ENCODE measurements at regions not wholly inside any gene's neighbourhood (a gene's known extent, or its start where the extent isn't known, plus 50 kb on each side); places are given as distances from the start of the nearest gene placed in this dataset.

DNA sequence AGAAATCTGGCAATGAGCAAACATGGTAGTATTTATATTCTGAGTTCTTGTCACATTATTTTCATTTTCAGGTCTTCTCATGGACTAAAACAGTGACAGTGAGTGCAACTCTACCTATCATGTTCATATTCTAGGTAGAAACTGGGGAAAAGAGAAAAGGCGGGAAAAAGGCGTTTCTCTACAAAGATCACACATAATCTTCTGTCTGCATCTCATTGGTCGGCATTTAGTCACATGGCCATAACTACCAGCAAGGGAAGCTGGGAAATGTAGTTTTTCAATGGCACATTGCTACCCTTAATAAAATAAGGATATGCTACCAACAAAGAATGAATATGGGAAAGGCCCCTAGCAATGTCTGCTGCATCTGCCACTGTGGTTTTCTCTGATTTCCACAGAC is 57.6 kb upstream of the B3GAT1 start:
- Histone ChIP-seq H3K27me3 (ENCODE audit: low read depth) (peaks cover 93% of the 10 kb centered on the region), H3K9me3 (replicated peaks) (no peaks in the 10 kb centered on the region), H3K4me1 (no peaks in the 10 kb centered on the region), H3K4me3 (no peak overlapping the region), H3K27ac (replicated peaks) (no peak overlapping the region), H3K36me3 (no peaks in the 10 kb centered on the region)
- TF ChIP-seq, protein P1, sequence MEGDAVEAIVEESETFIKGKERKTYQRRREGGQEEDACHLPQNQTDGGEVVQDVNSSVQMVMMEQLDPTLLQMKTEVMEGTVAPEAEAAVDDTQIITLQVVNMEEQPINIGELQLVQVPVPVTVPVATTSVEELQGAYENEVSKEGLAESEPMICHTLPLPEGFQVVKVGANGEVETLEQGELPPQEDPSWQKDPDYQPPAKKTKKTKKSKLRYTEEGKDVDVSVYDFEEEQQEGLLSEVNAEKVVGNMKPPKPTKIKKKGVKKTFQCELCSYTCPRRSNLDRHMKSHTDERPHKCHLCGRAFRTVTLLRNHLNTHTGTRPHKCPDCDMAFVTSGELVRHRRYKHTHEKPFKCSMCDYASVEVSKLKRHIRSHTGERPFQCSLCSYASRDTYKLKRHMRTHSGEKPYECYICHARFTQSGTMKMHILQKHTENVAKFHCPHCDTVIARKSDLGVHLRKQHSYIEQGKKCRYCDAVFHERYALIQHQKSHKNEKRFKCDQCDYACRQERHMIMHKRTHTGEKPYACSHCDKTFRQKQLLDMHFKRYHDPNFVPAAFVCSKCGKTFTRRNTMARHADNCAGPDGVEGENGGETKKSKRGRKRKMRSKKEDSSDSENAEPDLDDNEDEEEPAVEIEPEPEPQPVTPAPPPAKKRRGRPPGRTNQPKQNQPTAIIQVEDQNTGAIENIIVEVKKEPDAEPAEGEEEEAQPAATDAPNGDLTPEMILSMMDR (IDR thresholded peaks at IDR 0.05; ENCODE audit: borderline replicate concordance), result no peak
- intact Hi-C loops (cut with micrococcal nuclease), result no loop called here
- DNase-seq, result no peak

DNA sequence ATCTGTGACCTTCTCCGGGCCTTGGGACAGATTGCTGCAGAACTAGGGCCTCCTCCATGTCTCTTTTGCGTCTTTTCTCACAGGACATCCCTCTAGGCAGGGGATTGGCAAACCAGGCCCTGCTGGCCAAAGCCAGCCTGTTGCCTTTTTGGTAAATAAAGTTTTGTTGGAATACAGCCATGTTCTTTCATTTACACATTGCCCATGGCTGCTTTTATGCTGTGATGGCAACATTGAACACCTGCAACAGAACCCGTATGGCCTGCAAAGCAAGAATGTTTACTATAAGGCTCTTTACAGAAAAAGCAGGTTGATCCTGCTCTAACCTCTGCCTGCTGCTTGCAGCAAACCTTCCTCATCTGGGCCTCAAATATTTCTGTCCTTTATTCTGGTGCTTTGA is 56.8 kb upstream of the B3GAT1 start:
- Histone ChIP-seq H3K4me3 (no peak overlapping the region), H3K27ac (replicated peaks) (no peak overlapping the region), H3K9me3 (replicated peaks) (no peaks in the 10 kb centered on the region), H3K4me1 (no peaks in the 10 kb centered on the region), H3K36me3 (no peaks in the 10 kb centered on the region), H3K27me3 (ENCODE audit: low read depth) (peaks cover 93% of the 10 kb centered on the region)
- no peak for DNase-seq
- TF ChIP-seq, protein P1 (IDR thresholded peaks at IDR 0.05; ENCODE audit: borderline replicate concordance), result no peak
- intact Hi-C loops (cut with micrococcal nuclease), result no loop called here

DNA sequence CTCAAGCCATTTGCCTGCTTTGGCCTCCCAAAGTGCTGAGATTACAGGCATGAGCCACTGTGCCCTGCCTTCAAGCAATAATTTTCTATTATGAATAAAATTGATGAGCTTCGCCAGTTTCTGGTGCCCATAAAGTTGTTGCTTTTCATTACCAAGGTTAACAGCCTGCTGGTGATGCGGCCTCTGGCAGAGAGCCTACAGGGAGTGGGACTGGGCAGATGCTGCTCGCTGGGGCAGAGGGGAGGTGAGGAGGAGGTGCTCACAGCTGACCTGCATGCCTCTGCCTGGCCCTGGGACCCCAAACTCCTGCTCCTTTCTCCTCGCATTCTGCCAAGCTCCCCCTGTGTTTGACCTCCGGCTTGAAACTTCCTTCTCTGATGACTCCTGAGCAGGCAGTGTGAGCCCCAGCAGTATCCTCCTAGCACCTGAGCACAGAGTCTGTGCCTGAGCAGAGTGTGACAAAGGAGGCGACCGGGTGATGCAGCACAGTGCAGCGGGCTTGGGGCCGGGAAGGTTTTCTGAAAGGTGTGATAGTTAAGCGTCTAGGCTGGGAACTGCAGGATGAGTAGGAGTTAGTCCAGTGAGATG is 56.1 kb upstream of the B3GAT1 start:
- H3K27me3 ChIP-seq (ENCODE audit: low read depth), result peaks cover 93% of the 10 kb centered on the region
- intact Hi-C loops (cut with micrococcal nuclease), result no loop called here
- DNase-seq, result no peak

DNA sequence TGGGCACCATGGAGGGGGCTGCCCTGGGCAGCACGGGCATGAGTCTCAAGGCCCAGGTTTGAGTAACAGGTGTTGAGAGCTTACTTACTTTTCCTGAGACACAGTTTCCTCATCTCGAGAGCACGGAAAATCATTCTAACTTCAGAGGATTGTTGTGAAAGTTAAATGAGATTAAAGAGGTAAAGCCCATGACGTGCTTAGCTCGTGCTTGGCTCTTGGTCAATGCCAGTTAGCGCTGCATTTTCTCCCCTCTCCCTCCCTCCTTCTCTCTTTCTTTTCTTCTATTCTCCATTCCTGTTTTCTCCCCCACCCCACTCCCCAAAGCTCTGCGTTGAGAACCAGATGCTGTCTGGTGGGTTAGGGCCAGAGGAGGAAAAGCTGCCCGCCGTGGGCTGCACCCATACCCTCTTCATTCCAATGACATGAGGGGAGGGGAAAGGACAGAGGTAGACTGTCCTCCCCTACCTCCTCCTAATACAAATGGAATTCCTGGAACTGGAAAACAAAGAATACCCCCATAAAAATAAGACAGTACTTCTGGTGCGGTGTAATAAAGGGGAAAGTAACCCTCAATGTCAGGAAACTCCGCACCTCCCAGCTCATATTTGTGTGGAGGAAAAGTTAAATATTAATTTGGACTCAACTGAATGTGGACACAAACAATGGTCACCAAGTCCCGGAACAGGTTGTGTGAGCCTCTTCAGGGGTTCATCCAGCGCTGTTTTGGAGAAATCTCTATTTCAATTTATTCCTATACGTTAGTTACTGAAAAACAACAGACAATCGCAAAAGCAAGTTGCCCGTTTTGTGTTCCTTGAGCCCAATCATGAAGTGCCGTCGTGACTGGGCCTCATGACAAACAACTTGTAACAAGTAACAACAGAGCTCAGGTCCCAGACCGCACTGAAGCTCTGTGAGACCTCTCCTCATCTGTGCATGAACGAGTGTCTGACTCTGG is 54.8 kb upstream of the B3GAT1 start:
- Histone ChIP-seq H3K27ac (replicated peaks) (no peak overlapping the region), H3K36me3 (no peaks in the 10 kb centered on the region), H3K9me3 (replicated peaks) (no peaks in the 10 kb centered on the region), H3K4me3 (no peak overlapping the region), H3K27me3 (ENCODE audit: low read depth) (peaks cover 93% of the 10 kb centered on the region), H3K4me1 (no peaks in the 10 kb centered on the region)
- no peak for DNase-seq
- TF ChIP-seq, protein P1 (IDR thresholded peaks at IDR 0.05; ENCODE audit: borderline replicate concordance), result no peak
- intact Hi-C loops (cut with micrococcal nuclease), result no loop called here

More for the DNA sequence above, 56.1 kb upstream of the B3GAT1 start:
- Histone ChIP-seq H3K4me3 (no peak overlapping the region), H3K4me1 (no peaks in the 10 kb centered on the region), H3K9me3 (replicated peaks) (no peaks in the 10 kb centered on the region), H3K27ac (replicated peaks) (no peak overlapping the region), H3K36me3 (no peaks in the 10 kb centered on the region)
- TF ChIP-seq, protein P1 (IDR thresholded peaks at IDR 0.05; ENCODE audit: borderline replicate concordance), result no peak

DNA sequence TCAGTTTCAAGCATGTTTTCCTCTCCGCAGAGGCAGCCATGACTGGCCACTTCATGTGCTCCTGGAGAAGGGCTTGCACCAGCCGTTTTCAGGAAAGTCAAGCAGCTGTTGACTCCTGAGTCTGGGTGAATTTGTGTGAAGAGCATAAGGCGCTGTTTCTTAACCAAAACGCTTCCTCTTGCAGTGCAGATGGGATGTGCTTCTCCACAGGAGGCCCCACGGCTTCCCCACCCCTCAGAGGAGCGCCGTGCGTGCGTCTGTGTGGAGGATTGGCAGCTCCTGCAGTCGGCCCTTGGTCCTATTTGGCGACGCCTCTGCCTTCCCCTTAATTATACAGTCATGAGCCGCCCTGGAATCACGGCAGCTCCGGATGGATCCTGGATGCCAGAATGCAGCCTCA is 54.1 kb upstream of the B3GAT1 start:
- peaks cover 93% of the 10 kb centered on the region for H3K27me3 ChIP-seq (ENCODE audit: low read depth)
- intact Hi-C loops (cut with micrococcal nuclease), result no loop called here
- TF ChIP-seq, protein P1 (IDR thresholded peaks at IDR 0.05; ENCODE audit: borderline replicate concordance), result no peak

More for the DNA sequence above, 54.1 kb upstream of the B3GAT1 start:
- no peaks in the 10 kb centered on the region for H3K36me3 ChIP-seq
- no peak for DNase-seq
- H3K4me1 ChIP-seq, result no peaks in the 10 kb centered on the region
- H3K4me3 ChIP-seq, result no peak overlapping the region
- H3K9me3 ChIP-seq (replicated peaks), result no peaks in the 10 kb centered on the region
- H3K27ac ChIP-seq (replicated peaks), result no peak overlapping the region

Data from left ventricle myocardium inferior (tissue), 1 donor.